ENCODE measurements at regions not wholly inside any gene's neighbourhood (a gene's known extent, or its start where the extent isn't known, plus 50 kb on each side); places are given as distances from the start of the nearest gene placed in this dataset.

- TF ChIP-seq POLR2A (IDR thresholded peaks at IDR 0.05) (no peak), CTCF (IDR thresholded peaks at IDR 0.05) (no peak)
These were observed 345.4 kb downstream of the CD109 start for GRCh38 chr6:74041420-74041819.

All from vagina (tissue), 2 donors.